HepG2 (cell line): ENCODE measurements at regions not wholly inside any gene's neighbourhood (a gene's known extent, or its start where the extent isn't known, plus 50 kb on each side); places are given as distances from the start of the nearest gene placed in this dataset.

ENCODE experiments used
- ATAC-seq: fragments of 200-7000 bp; cut with Tn5 transposase; 3 replicates; pipeline ENCODE4 v1.9.1; 2020; ENCODE audit warnings: mild to moderate bottlenecking, moderate library complexity
- BruUV-seq: library from RNA; stranded (reverse); fragments of 400-500 nt; replicated peaks from 2 replicates; lab custom pipeline; 2021; lab: Mats Ljungman, UMichigan
- CTCF ChIA-PET: fragments of 300-600 bp; formaldehyde crosslinking; extraction: SDS; loops from one replicate; lab custom pipeline; 2021; ENCODE audit warnings: low total read pairs, inconsistent platforms, low intra/inter-chr PET ratio; lab: Yijun Ruan, JAX
- POLR2A ChIA-PET: fragments of 350-600 bp; sonication (Branson Sonifier 250); formaldehyde crosslinking; loops from one replicate; lab custom pipeline; 2020; ENCODE audit warnings: antibody characterized with exemption, inconsistent platforms; lab: Yijun Ruan, JAX
- DNase-seq: peaks from one replicate; pipeline ENCODE4 v3.0.0-alpha.2; 2015; ENCODE audit warnings: low spot score
- FAIRE-seq: peaks from 3 replicates; lab custom pipeline; 2011; peaks lifted over from hg19 to GRCh38; lab: Jason Lieb, UNC
- H2AFZ ChIP-seq: one replicate; pipeline ENCODE4 v1.6.1; 2011; ENCODE audit warnings: low read length, inconsistent platforms
- H3K27ac ChIP-seq: fragments of 300-600 bp; 3 replicates; pipeline ENCODE4 v1.8.0; 2011; ENCODE audit warnings: mixed run types, mild to moderate bottlenecking, mixed read lengths, low read length, inconsistent platforms; ENCODE audit not compliant: insufficient read depth; ENCODE audit errors: extremely low read length
- H3K27me3 ChIP-seq, 2 experiments: fragments of 200-600 bp in 1 of 2; 2 replicates in 1 of 2; 3 replicates in 1 of 2; pipeline versions ENCODE4 v1.6.0 to v1.8.0; 2011; ENCODE audit warnings: low read length in 2 of 2, mild to moderate bottlenecking in 2 of 2, moderate library complexity in 2 of 2, inconsistent platforms in 1 of 2; ENCODE audit not compliant: insufficient read depth in 2 of 2, control insufficient read depth in 1 of 2
- H3K36me3 ChIP-seq, 2 experiments: fragments of 200-600 bp in 1 of 2; replicated peaks in 1 of 2; 2 replicates in 1 of 2; 3 replicates in 1 of 2; pipeline versions ENCODE4 v1.5.1 to v1.8.0; 2011; ENCODE audit warnings: low read length in 2 of 2, inconsistent platforms in 1 of 2; ENCODE audit not compliant: insufficient read depth in 2 of 2, control insufficient read depth in 1 of 2
- H3K4me1 ChIP-seq: 2 replicates; pipeline ENCODE4 v1.5.1; 2012; ENCODE audit warnings: low read length, inconsistent platforms; ENCODE audit not compliant: insufficient read depth
- H3K4me2 ChIP-seq: 2 replicates; pipeline ENCODE4 v1.6.0; 2011; ENCODE audit warnings: low read depth, low read length, inconsistent platforms
- H3K4me3 ChIP-seq, 3 experiments: fragments of 200-600 bp in 1 of 3; sonication (generic), shearing (Covaris generic) in 1 of 3; replicated peaks in 1 of 3; 2 replicates each; pipeline ENCODE4 v1.5.1; 2011 to 2016; ENCODE audit warnings: low read length in 3 of 3, inconsistent platforms in 2 of 3, low read depth in 2 of 3, mild to moderate bottlenecking in 2 of 3, control low read depth in 1 of 3, mixed read lengths in 1 of 3; ENCODE audit not compliant: insufficient read depth in 1 of 3
- H3K79me2 ChIP-seq: one replicate; pipeline ENCODE4 v1.6.1; 2011; ENCODE audit warnings: low read length, inconsistent platforms; ENCODE audit not compliant: insufficient read depth
- H3K9ac ChIP-seq: 2 replicates; pipeline ENCODE4 v1.6.0; 2011; ENCODE audit warnings: mild to moderate bottlenecking, low read depth, low read length, inconsistent platforms; ENCODE audit not compliant: insufficient read depth
- H3K9me3 ChIP-seq: 2 replicates; pipeline ENCODE4 v1.5.1; 2012; ENCODE audit warnings: mild to moderate bottlenecking, low read length
- H4K20me1 ChIP-seq: 2 replicates; pipeline ENCODE4 v1.6.0; 2011; ENCODE audit warnings: inconsistent platforms, mild to moderate bottlenecking, low read length, moderate library complexity; ENCODE audit not compliant: insufficient read depth
- AFF4 ChIP-seq: sonication (generic); formaldehyde crosslinking; IDR thresholded peaks from 2 replicates; pipeline ENCODE4 v1.4.0; 2020; ENCODE audit warnings: missing genetic modification reagents
- CCDC6 ChIP-seq: sonication (generic); formaldehyde crosslinking; IDR thresholded peaks from 2 replicates; pipeline ENCODE4 v1.8.1; 2022; ENCODE audit warnings: mild to moderate bottlenecking, missing genetic modification reagents, moderate library complexity
- JUNB ChIP-seq: sonication (generic); formaldehyde crosslinking; IDR thresholded peaks from 2 replicates; pipeline ENCODE4 v1.8.0; 2022; ENCODE audit warnings: missing genetic modification reagents, mild to moderate bottlenecking, borderline replicate concordance
- MZF1 ChIP-seq: sonication (generic); formaldehyde crosslinking; IDR thresholded peaks from 2 replicates; pipeline ENCODE4 v1.8.1; 2023; ENCODE audit warnings: mild to moderate bottlenecking, missing genetic modification reagents, borderline replicate concordance
- RXRA ChIP-seq: sonication (generic); formaldehyde crosslinking; IDR thresholded peaks from 2 replicates; pipeline ENCODE4 v1.5.1; 2020; ENCODE audit warnings: missing genetic modification reagents
- TFAP4 ChIP-seq: sonication (generic); IDR thresholded peaks from 2 replicates; pipeline ENCODE4 v1.6.1; 2016; ENCODE audit warnings: low read depth, borderline replicate concordance
- TFDP1 ChIP-seq: IDR thresholded peaks from 2 replicates; pipeline ENCODE4 v1.6.1; 2016; ENCODE audit warnings: missing compliant biosample characterization, missing genetic modification reagents, borderline replicate concordance
- ZNF607 ChIP-seq: sonication (generic); formaldehyde crosslinking; IDR thresholded peaks from 2 replicates; pipeline ENCODE4 v1.5.1; 2020; ENCODE audit warnings: missing genetic modification reagents, mild to moderate bottlenecking, borderline replicate concordance
- ZNF609 ChIP-seq: sonication (generic); formaldehyde crosslinking; IDR thresholded peaks from 2 replicates; pipeline ENCODE4 v1.4.0; 2020; ENCODE audit warnings: mild to moderate bottlenecking, missing genetic modification reagents, borderline replicate concordance
- ZNF800 ChIP-seq: sonication (generic); formaldehyde crosslinking; IDR thresholded peaks from 2 replicates; pipeline ENCODE4 v1.4.0; 2020; ENCODE audit warnings: missing genetic modification reagents
- WGBS: methylation state at CpG from one replicate; pipeline ENCODE4 v1.1.6; 2017; ENCODE audit warnings: low lambda C conversion rate; 5-methylcytosine and 5-hydroxymethylcytosine counted together
- in situ Hi-C: cut with HindIII; loops from 2 replicates; pipeline ENCODE4 v1.10.0; 2017; ENCODE audit warnings: low pct_unique_long_range_greater_than_20kb; ENCODE audit not compliant: extremely low pct_ligation_motif_present
- intact Hi-C: fragments of 100-400 bp; cut with micrococcal nuclease; formaldehyde crosslinking; loops from one replicate; pipeline ENCODE4 v1.10.0; 2022; ENCODE audit not compliant: unreplicated experiment

- TF ChIP-seq ZNF609 (CRISPR knock-in tag) (no peak), JUNB (CRISPR knock-in tag) (no peak), TFAP4 (no peak), TFDP1 (no peak), ZNF607 (CRISPR knock-in tag) (no peak)
Measured at GRCh38 chr2:188091220-188091619, 200.5 kb upstream of the GULP1 start (continued).

- H3K4me1 ChIP-seq, result no peaks in the 10 kb centered on the region
- intact Hi-C loops, result no loop called here
- ATAC-seq (no peak), DNase-seq (no peak), FAIRE-seq (no peak)
- no TSS peak for BruUV-seq
- ChIA-PET POLR2A (no interaction called here), CTCF (no interaction called here)
- H3K27ac ChIP-seq, result no peak overlapping the region
- no peaks in the 10 kb centered on the region for H3K9me3 ChIP-seq
- H3K4me2 ChIP-seq, result no peak overlapping the region
- no peak overlapping the region for H3K9ac ChIP-seq
- H3K27me3 ChIP-seq, result no peaks in the 10 kb centered on the region
- in situ Hi-C loops, result loop anchor here (5.0 kb wide), 1 partner anchor 170 kb away; no protein-coding TSS in a partner anchor
- H3K79me2 ChIP-seq, result no peaks in the 10 kb centered on the region
- no peaks in the 10 kb centered on the region for H3K36me3 ChIP-seq
- no peaks in the 10 kb centered on the region for H4K20me1 ChIP-seq
- H2AFZ ChIP-seq, result no peak overlapping the region
- WGBS, result 2% methylated on average over 2 of the region's 2 CpGs
- no peak overlapping the region for H3K4me3 ChIP-seq
- TF ChIP-seq RXRA (no peak), ZNF800 (CRISPR knock-in tag) (no peak), AFF4 (CRISPR knock-in tag) (no peak), CCDC6 (CRISPR knock-in tag) (no peak), MZF1 (CRISPR knock-in tag) (no peak)
Measured at GRCh38 chr2:188092734-188093133, 198.9 kb upstream of the GULP1 start.
